ENCODE measurements at regions not wholly inside any gene's neighbourhood (a gene's known extent, or its start where the extent isn't known, plus 50 kb on each side); places are given as distances from the start of the nearest gene placed in this dataset.

GRCh38 chr3:188948281-188948996 lies 223.3 kb upstream of the TPRG1 start:
- no peak for TF ChIP-seq CTCF (IDR thresholded peaks at IDR 0.05)
- TF ChIP-seq POLR2A (IDR thresholded peaks at IDR 0.05), result peak; percentile 25
- TF ChIP-seq POLR2AphosphoS5 (IDR thresholded peaks at IDR 0.05), result no peak
